Tibial nerve (tissue), 4 donors: ENCODE measurements at regions not wholly inside any gene's neighbourhood (a gene's known extent, or its start where the extent isn't known, plus 50 kb on each side); places are given as distances from the start of the nearest gene placed in this dataset.
"Not testable (repeated sequence)": the region's sequence is repeated elsewhere in the genome, so short reads cannot be mapped to it uniquely, and the experiment has no call there.

Experiments
- DNase-seq, 2 donors: peaks; one replicate each; pipeline ENCODE4 v3.0.0-alpha.2; 2019; ENCODE audit warnings: low spot score in 2 of 2
- H3K27ac ChIP-seq, 4 donors: fragments of 200-600 bp; sonication (generic) in 3 of 4; one replicate each; pipeline ENCODE4 v1.5.1; 2017 to 2019; ENCODE audit warnings: mild to moderate bottlenecking in 1 of 4
- H3K27me3 ChIP-seq, 2 donors: fragments of 200-600 bp; sonication (generic) in 1 of 2; one replicate each; pipeline versions ENCODE4 v1.5.1 to v1.6.0; 2017 to 2019
- H3K36me3 ChIP-seq, 3 donors: fragments of 200-600 bp; sonication (generic); one replicate each; pipeline ENCODE4 v1.5.1; 2018 to 2019
- H3K4me1 ChIP-seq, 4 donors: fragments of 200-600 bp; sonication (generic) in 3 of 4; one replicate each; pipeline ENCODE4 v1.5.1; 2017 to 2019
- H3K4me3 ChIP-seq, 4 donors: fragments of 200-600 bp; sonication (generic) in 3 of 4; one replicate each; pipeline ENCODE4 v1.5.1; 2017 to 2019; ENCODE audit warnings: mild to moderate bottlenecking in 1 of 4, moderate library complexity in 1 of 4
- H3K9me3 ChIP-seq, 4 donors: fragments of 200-600 bp; sonication (generic) in 3 of 4; one replicate each; pipeline ENCODE4 v1.5.1; 2017 to 2019
- EP300 ChIP-seq, 2 donors: sonication (generic); formaldehyde crosslinking; IDR thresholded peaks; one replicate each; pipeline ENCODE4 v1.6.1; 2017; ENCODE audit warnings: antibody characterized with exemption in 2 of 2, mild to moderate bottlenecking in 1 of 2
- POLR2A ChIP-seq, 2 donors: fragments of 450-650 bp; IDR thresholded peaks; one replicate each; pipeline ENCODE4 v1.6.1; 2017; ENCODE audit warnings: antibody characterized with exemption in 2 of 2, mild to moderate bottlenecking in 2 of 2, moderate library complexity in 2 of 2
- WGBS, 2 donors: methylation state at CpG; one replicate each; pipeline ENCODE4 v1.1.5; 2018; 5-methylcytosine and 5-hydroxymethylcytosine counted together
- TF ChIP-seq, protein P1 (sequence below), 5 experiments: fragments of 200-600 bp in 3 of 5; fragments of 450-650 bp in 2 of 5; sonication (generic) in 3 of 5; IDR thresholded peaks; one replicate each; pipeline ENCODE4 v1.5.1; 2016 to 2019; ENCODE audit warnings: antibody characterized with exemption in 5 of 5, mild to moderate bottlenecking in 3 of 5, moderate library complexity in 2 of 5

DNA sequence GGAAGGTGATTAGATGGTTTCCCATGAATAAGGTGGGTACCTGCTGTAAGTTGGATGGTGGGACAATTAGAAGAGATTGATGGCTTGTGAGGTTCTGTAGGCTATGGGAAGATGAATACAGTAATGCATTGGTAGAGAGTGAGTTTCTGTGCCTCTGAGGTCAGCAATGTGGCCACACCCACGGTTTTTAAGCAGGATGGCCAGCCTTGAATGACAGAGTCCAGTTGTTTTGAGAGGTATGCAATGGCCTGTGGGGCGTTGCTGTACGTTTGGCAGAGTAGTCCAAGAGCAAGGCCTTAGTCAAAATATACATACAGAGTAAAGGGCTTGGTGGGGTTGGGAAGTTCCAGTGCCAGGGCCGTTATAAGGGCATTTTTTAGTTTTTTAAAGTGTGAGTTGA lies 235.6 kb upstream of the C9orf72 start:
- no peak overlapping the region for H3K4me3 ChIP-seq
- DNase-seq = no peak
- 69 to 80% methylated on average over 4 of the region's 4 CpGs for WGBS, 2 donors
- no peaks in the 10 kb centered on the region for H3K4me1 ChIP-seq
- H3K27ac ChIP-seq = no peak overlapping the region
- H3K27me3 ChIP-seq = no peaks in the 10 kb centered on the region
- no peaks in the 10 kb centered on the region for H3K9me3 ChIP-seq
- no peaks in the 10 kb centered on the region for H3K36me3 ChIP-seq
- TF ChIP-seq, protein P1, sequence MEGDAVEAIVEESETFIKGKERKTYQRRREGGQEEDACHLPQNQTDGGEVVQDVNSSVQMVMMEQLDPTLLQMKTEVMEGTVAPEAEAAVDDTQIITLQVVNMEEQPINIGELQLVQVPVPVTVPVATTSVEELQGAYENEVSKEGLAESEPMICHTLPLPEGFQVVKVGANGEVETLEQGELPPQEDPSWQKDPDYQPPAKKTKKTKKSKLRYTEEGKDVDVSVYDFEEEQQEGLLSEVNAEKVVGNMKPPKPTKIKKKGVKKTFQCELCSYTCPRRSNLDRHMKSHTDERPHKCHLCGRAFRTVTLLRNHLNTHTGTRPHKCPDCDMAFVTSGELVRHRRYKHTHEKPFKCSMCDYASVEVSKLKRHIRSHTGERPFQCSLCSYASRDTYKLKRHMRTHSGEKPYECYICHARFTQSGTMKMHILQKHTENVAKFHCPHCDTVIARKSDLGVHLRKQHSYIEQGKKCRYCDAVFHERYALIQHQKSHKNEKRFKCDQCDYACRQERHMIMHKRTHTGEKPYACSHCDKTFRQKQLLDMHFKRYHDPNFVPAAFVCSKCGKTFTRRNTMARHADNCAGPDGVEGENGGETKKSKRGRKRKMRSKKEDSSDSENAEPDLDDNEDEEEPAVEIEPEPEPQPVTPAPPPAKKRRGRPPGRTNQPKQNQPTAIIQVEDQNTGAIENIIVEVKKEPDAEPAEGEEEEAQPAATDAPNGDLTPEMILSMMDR (IDR thresholded peaks at IDR 0.05) = no peak
- TF ChIP-seq POLR2A (IDR thresholded peaks at IDR 0.05) (no peak), EP300 (IDR thresholded peaks at IDR 0.05) (no peak)

DNA sequence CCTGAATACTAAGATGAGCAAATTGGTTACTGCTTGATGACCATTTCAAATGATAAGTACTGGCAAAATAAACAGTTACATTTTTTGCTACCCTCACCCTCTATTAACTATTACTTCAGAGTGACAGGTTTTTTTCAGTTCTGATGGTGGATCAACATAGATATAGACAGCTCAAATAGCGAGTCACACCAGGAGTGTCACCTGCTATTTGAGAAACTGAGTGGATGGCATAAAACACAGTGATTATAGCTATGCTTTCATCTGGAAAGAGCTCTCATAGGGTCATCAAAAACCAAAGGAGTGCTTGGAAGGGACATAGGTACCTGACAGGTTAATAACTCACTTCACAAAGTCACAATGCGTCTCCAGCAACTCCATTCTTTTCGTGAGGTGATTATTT lies 244.5 kb upstream of the C9orf72 start:
- DNase-seq = no peak
- Histone ChIP-seq H3K9me3 (no peaks in the 10 kb centered on the region), H3K36me3 (no peaks in the 10 kb centered on the region), H3K27me3 (no peaks in the 10 kb centered on the region), H3K4me3 (no peak overlapping the region), H3K4me1 (no peaks in the 10 kb centered on the region), H3K27ac (no peak overlapping the region)
- TF ChIP-seq EP300 (IDR thresholded peaks at IDR 0.05) (no peak), POLR2A (IDR thresholded peaks at IDR 0.05) (no peak)
- TF ChIP-seq, protein P1 (IDR thresholded peaks at IDR 0.05) = no peak
- 80 to 87% methylated on average over 3 of the region's 3 CpGs for WGBS, 2 donors

DNA sequence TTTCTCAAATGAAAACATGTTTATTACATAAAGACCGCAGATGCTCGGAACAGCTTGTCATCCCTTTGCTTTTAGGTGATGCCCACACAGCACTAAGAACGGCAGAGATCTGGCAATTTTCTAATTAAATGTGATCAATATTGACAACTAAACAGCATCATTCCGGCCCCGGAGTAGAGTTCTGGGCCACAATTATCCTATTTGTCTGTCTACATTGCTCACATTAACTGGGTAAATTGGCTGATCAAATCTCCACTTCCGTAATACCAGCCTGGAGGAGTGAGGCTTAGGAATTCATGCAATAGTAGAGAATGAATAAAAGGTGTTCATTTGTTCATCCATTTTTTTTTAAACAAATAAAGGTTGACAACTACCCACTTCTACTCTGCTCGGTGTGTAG lies 245.1 kb upstream of the C9orf72 start:
- no peak for DNase-seq
- Histone ChIP-seq H3K27ac (no peak overlapping the region), H3K9me3 (no peaks in the 10 kb centered on the region), H3K4me3 (no peak overlapping the region), H3K4me1 (no peaks in the 10 kb centered on the region), H3K27me3 (no peaks in the 10 kb centered on the region), H3K36me3 (no peaks in the 10 kb centered on the region)
- no peak for TF ChIP-seq POLR2A (IDR thresholded peaks at IDR 0.05)
- TF ChIP-seq, protein P1 (IDR thresholded peaks at IDR 0.05) = no peak
- no peak for TF ChIP-seq EP300 (IDR thresholded peaks at IDR 0.05)
- WGBS, 2 donors = 91% methylated on average over 7 of the region's 7 CpGs

DNA sequence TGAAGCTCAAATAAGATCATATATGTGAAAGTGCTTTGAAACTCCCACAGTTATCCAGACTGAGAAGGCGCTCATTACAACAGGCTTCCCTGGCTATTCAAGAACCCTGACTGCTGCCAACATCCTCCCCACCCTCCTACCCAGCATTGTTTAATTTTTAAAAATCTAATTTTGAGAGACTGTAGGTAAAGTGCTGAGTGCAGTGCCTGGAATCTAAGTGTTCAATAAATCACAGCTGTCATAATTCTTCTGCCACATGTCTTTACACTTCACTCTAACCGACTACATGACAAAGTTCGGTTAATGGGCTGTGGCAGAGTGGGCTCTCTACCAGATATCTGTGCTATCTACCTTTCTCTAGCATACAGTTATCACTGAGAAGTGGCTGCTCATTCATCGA lies 255.6 kb upstream of the C9orf72 start:
- Histone ChIP-seq H3K27me3 (no peaks in the 10 kb centered on the region), H3K4me1 (no peaks in the 10 kb centered on the region), H3K4me3 (no peak overlapping the region), H3K27ac (no peak overlapping the region), H3K36me3 (no peaks in the 10 kb centered on the region), H3K9me3 (no peaks in the 10 kb centered on the region)
- TF ChIP-seq EP300 (IDR thresholded peaks at IDR 0.05) (no peak), POLR2A (IDR thresholded peaks at IDR 0.05) (no peak)
- TF ChIP-seq, protein P1 (IDR thresholded peaks at IDR 0.05) = no peak
- no peak for DNase-seq
- WGBS, 2 donors = 86 to 89% methylated on average over 4 of the region's 4 CpGs

DNA sequence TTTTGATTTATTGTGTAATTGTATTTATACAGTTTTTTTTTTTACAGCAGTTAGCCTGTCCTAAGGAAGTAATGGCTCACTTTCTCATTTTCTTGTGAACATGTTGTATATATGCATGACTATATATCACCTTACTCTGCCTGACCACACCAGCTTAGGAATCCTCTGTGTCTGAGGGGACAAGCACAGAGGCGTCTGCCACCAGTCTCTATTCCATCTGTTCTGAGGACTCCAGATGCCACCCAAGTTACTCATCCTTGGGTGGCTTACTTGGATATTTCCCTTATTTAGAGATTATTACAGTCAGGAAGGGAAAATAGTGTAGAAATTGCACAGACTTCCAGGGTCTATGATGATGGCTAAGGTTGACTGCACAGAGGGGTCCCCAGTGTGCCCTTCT lies 256.3 kb upstream of the C9orf72 start:
- WGBS, 2 donors = 77 to 80% methylated on average over 1 of the region's 1 CpG
- H3K36me3 ChIP-seq = no peaks in the 10 kb centered on the region
- no peaks in the 10 kb centered on the region for H3K4me1 ChIP-seq
- DNase-seq = no peak
- TF ChIP-seq EP300 (IDR thresholded peaks at IDR 0.05) (no peak), POLR2A (IDR thresholded peaks at IDR 0.05) (no peak)
- TF ChIP-seq, protein P1 (IDR thresholded peaks at IDR 0.05) = no peak
- H3K27ac ChIP-seq = no peak overlapping the region
- H3K27me3 ChIP-seq = no peaks in the 10 kb centered on the region
- H3K9me3 ChIP-seq = no peaks in the 10 kb centered on the region
- no peak overlapping the region for H3K4me3 ChIP-seq

DNA sequence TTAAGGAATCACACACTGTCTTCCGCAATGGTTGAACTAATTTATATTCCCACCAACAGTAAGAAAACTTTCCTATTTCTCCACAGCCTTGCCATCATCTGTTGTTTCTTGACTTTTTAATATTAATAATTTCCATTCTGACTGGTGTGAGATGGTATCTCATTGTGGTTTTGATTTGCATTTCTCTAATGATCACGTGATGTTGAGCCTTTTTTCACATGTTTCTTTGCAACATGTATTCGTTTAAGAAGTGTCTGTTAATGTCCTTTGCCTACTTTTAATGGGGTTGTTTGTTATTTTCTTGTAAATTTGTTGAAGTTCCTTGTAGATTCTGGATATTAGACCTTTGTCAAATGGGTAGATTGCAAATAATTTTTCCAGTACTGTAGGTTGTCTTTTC lies 258.8 kb upstream of the C9orf72 start:
- H3K9me3 ChIP-seq, DNase-seq, H3K4me1 ChIP-seq, H3K27me3 ChIP-seq, H3K36me3 ChIP-seq, H3K4me3 ChIP-seq, H3K27ac ChIP-seq: not testable (repeated sequence)
- 88 to 91% methylated on average over 3 of the region's 3 CpGs for WGBS, 2 donors
